A549 (cell line): ENCODE measurements at regions not wholly inside any gene's neighbourhood (a gene's known extent, or its start where the extent isn't known, plus 50 kb on each side); places are given as distances from the start of the nearest gene placed in this dataset.
A peak's percentile ranks its signal among the peaks of the same experiment; 100 is the strongest.

ENCODE experiments used
- ATAC-seq, 2 experiments: fragments of 200-7000 bp in 1 of 2; fragments of >200 bp in 1 of 2; cut with Nextera tagmentation in 1 of 2; cut with Tn5 transposase in 1 of 2; 3 replicates each; pipeline versions ENCODE4 v1.8.0 to v1.9.1; 2018 to 2020; ENCODE audit warnings: mild to moderate bottlenecking in 1 of 2, moderate library complexity in 1 of 2
- CTCF ChIA-PET: fragments of 300-600 bp; sonication (Branson Sonifier 250); formaldehyde crosslinking; extraction: SDS; loops from one replicate; lab custom pipeline; 2021; ENCODE audit warnings: antibody characterized with exemption, inconsistent platforms; lab: Yijun Ruan, JAX
- POLR2A ChIA-PET: fragments of 350-600 bp; formaldehyde crosslinking; extraction: SDS; loops from one replicate; lab custom pipeline; 2021; ENCODE audit warnings: antibody characterized with exemption, inconsistent platforms; lab: Yijun Ruan, JAX
- DNase-seq, 2 experiments: peaks; one replicate each; pipeline versions ENCODE4 v3.0.0 to v3.0.0-alpha.2; 2011 to 2016; ENCODE audit warnings: low read depth in 1 of 2, low spot score in 1 of 2
- FAIRE-seq: peaks from 2 replicates; lab custom pipeline; 2011; peaks lifted over from hg19 to GRCh38; lab: Jason Lieb, UNC
- H3K27ac ChIP-seq, 2 experiments: fragments of >200 bp; sonication (Bioruptor Twin); formaldehyde crosslinking; 3 replicates each; pipeline ENCODE4 v1.5.1; 2016 to 2017
- H3K4me1 ChIP-seq: fragments of >200 bp; sonication (Bioruptor Twin); formaldehyde crosslinking; 3 replicates; pipeline ENCODE4 v1.6.1; 2016
- H3K4me2 ChIP-seq: fragments of >200 bp; sonication (Bioruptor Twin); formaldehyde crosslinking; 3 replicates; pipeline ENCODE4 v1.6.1; 2016
- H3K4me3 ChIP-seq: fragments of >200 bp; sonication (Bioruptor Twin); formaldehyde crosslinking; 3 replicates; pipeline ENCODE4 v1.5.1; 2016
- H3K9me3 ChIP-seq: fragments of >200 bp; sonication (Bioruptor Twin); formaldehyde crosslinking; 3 replicates; pipeline ENCODE4 v1.6.1; 2016
- CBX8 ChIP-seq: fragments of 200-600 bp; sonication (generic); IDR thresholded peaks from 2 replicates; pipeline ENCODE4 v1.6.1; 2016
- E2F6 ChIP-seq: IDR thresholded peaks from 2 replicates; pipeline ENCODE4 v1.6.1; 2012; ENCODE audit warnings: low read depth, borderline replicate concordance
- FOSB ChIP-seq: fragments of 250-450 bp; sonication (Bioruptor Pico); IDR thresholded peaks from 2 replicates; pipeline ENCODE4 v1.5.0; 2020; ENCODE audit warnings: mild to moderate bottlenecking, moderate library complexity
- HDAC2 ChIP-seq: fragments of 200-600 bp; sonication (generic); IDR thresholded peaks from 2 replicates; pipeline ENCODE4 v1.6.1; 2016
- HEYL ChIP-seq: fragments of 250-450 bp; sonication (Bioruptor Pico); IDR thresholded peaks from 2 replicates; pipeline ENCODE4 v1.8.0; 2021; ENCODE audit warnings: mild to moderate bottlenecking, moderate library complexity
- JUN ChIP-seq, 2 experiments: fragments of >200 bp; sonication (Bioruptor Twin); formaldehyde crosslinking; IDR thresholded peaks; 2 replicates in 1 of 2; 3 replicates in 1 of 2; pipeline ENCODE4 v1.6.1; 2016 to 2017
- KDM1A ChIP-seq: fragments of 200-600 bp; sonication (generic); IDR thresholded peaks from 2 replicates; pipeline ENCODE4 v1.6.1; 2016; ENCODE audit warnings: low read depth, mild to moderate bottlenecking
- MAX ChIP-seq: IDR thresholded peaks from 2 replicates; pipeline ENCODE4 v1.6.1; 2012
- NPAS2 ChIP-seq: fragments of 250-450 bp; sonication (Bioruptor Pico); IDR thresholded peaks from 2 replicates; pipeline ENCODE4 v1.8.0; 2022; ENCODE audit warnings: mild to moderate bottlenecking, moderate library complexity, borderline replicate concordance
- PHF8 ChIP-seq: fragments of 200-600 bp; sonication (generic); IDR thresholded peaks from 2 replicates; pipeline ENCODE4 v1.6.1; 2016; ENCODE audit warnings: low read depth, mild to moderate bottlenecking, antibody characterized with exemption, moderate library complexity, borderline replicate concordance
- POLR2A ChIP-seq: IDR thresholded peaks from 2 replicates; pipeline ENCODE4 v1.6.1; 2012; ENCODE audit warnings: mild to moderate bottlenecking, low read length
- RAD21 ChIP-seq, 2 experiments: fragments of >200 bp in 1 of 2; sonication (Bioruptor Twin) in 1 of 2; formaldehyde crosslinking in 1 of 2; IDR thresholded peaks in 1 of 2; conservative IDR thresholded peaks in 1 of 2; 2 replicates in 1 of 2; 3 replicates in 1 of 2; pipeline ENCODE4 v1.6.1; 2012 to 2018; ENCODE audit warnings: inconsistent platforms in 1 of 2
- RARB ChIP-seq: fragments of 250-450 bp; sonication (Bioruptor Pico); IDR thresholded peaks from 2 replicates; pipeline ENCODE4 v1.8.0; 2021; ENCODE audit warnings: mild to moderate bottlenecking, moderate library complexity
- RCOR1 ChIP-seq: fragments of 150-350 bp; IDR thresholded peaks from 2 replicates; pipeline ENCODE4 v1.6.1; 2014; ENCODE audit warnings: antibody characterized with exemption, low read length, low read depth
- RFX5 ChIP-seq: fragments of 450-650 bp; IDR thresholded peaks from 2 replicates; pipeline ENCODE4 v1.7.1; 2014; ENCODE audit warnings: antibody characterized with exemption, mild to moderate bottlenecking, moderate library complexity
- SMC3 ChIP-seq: fragments of >200 bp; sonication (Bioruptor Twin); formaldehyde crosslinking; IDR thresholded peaks from 3 replicates; pipeline ENCODE4 v1.6.1; 2018; ENCODE audit warnings: inconsistent platforms
- TP53 ChIP-seq: fragments of 250-450 bp; sonication (Bioruptor Pico); IDR thresholded peaks from 2 replicates; pipeline ENCODE4 v1.5.0; 2021; ENCODE audit warnings: mild to moderate bottlenecking, moderate library complexity
- ZC3H11A ChIP-seq: fragments of 450-650 bp; IDR thresholded peaks from 2 replicates; pipeline ENCODE4 v1.6.1; 2014; ENCODE audit warnings: antibody characterized with exemption, mild to moderate bottlenecking
- ZSCAN20 ChIP-seq: fragments of 250-450 bp; sonication (Bioruptor Pico); IDR thresholded peaks from 2 replicates; pipeline ENCODE4 v1.8.0; 2022; ENCODE audit warnings: mild to moderate bottlenecking, moderate library complexity
- whole genome bisulfite sequencing: methylation state at CpG from one replicate; pipeline ENCODE4 v1.1.6; 2017; ENCODE audit errors: missing lambda C conversion rate; 5-methylcytosine and 5-hydroxymethylcytosine counted together
- TF ChIP-seq, protein P1 (sequence below): fragments of 200-600 bp; sonication (generic); IDR thresholded peaks from 2 replicates; pipeline ENCODE4 v1.6.1; 2016; ENCODE audit warnings: antibody characterized with exemption, mild to moderate bottlenecking, moderate library complexity
- TF ChIP-seq, protein P2 (sequence below): fragments of 150-350 bp; IDR thresholded peaks from 2 replicates; pipeline ENCODE4 v1.6.1; 2014; ENCODE audit warnings: low read depth, mild to moderate bottlenecking, low read length
- TF ChIP-seq, protein P3 (sequence below): fragments of 450-650 bp; IDR thresholded peaks from 2 replicates; pipeline ENCODE4 v1.6.1; 2014; ENCODE audit warnings: antibody characterized with exemption

DNA sequence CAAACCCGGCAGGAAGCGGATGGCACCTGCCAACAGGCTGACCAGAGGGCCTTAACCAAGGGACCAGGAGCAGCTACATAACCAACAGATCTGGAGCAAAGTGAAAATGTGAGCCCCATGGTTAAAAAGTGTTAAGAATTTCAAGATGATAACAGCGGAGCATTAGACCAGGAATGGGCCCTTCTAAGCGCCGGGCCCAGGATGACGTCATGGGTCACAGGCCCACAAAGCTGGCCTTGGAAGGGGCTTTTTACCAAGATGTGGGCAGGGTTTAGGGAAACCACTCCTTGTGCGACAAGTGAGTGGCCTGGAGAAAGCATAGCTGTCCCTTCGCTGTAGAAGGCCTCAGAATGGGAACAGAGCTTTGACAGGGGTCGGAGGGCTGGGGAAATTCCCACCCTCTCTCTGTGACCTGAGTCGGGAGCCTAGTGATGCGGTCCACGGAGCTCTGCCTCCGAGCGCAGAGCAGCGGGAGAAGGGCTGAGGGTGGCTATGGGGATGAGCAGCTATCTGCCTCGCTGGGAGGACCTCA, 84.4 kb upstream of the RPL38 start:
- H3K27ac ChIP-seq = no peak overlapping the region
- no peaks in the 10 kb centered on the region for H3K9me3 ChIP-seq
- ChIA-PET POLR2A (no interaction called here), CTCF (interaction anchor here (0.7 to 1.9 kb wide), 10 partner anchors 8 to 92 kb away, joined by 3 to 8 read pairs (median 4); no protein-coding TSS in a partner anchor)
- no peak for TF ChIP-seq E2F6
- TF ChIP-seq KDM1A = no peak
- TF ChIP-seq ZSCAN20 (CRISPR knock-in tag) = no peak
- no peak for TF ChIP-seq NPAS2 (CRISPR knock-in tag)
- H3K4me3 ChIP-seq = no peak overlapping the region
- FAIRE-seq = no peak
- DNase-seq = no peak
- no peak overlapping the region for H3K4me2 ChIP-seq
- H3K4me1 ChIP-seq = peaks cover 6% of the 10 kb centered on the region; the same call in 1 of the 3 replicates
- 53% methylated on average over 16 of the region's 16 CpGs for WGBS
- no peak for ATAC-seq

GRCh38 chr17:74119965-74120364, 83.5 kb upstream of the RPL38 start:
- Histone ChIP-seq H3K4me3 (no peak overlapping the region), H3K4me2 (no peak overlapping the region), H3K27ac (no peak overlapping the region), H3K4me1 (peaks cover 6% of the 10 kb centered on the region; the same call in 1 of the 3 replicates), H3K9me3 (no peaks in the 10 kb centered on the region)
- TF ChIP-seq RARB (no peak), TP53 (CRISPR knock-in tag) (no peak)
- WGBS = 48% methylated on average over 4 of the region's 4 CpGs
- DNase-seq = no peak
- no peak for ATAC-seq
- FAIRE-seq = no peak
- ChIA-PET CTCF (interaction anchor here (0.6 to 1.9 kb wide), 9 partner anchors 10 to 145 kb away, joined by 3 to 8 read pairs (median 4); no protein-coding TSS in a partner anchor), POLR2A (no interaction called here)

DNA sequence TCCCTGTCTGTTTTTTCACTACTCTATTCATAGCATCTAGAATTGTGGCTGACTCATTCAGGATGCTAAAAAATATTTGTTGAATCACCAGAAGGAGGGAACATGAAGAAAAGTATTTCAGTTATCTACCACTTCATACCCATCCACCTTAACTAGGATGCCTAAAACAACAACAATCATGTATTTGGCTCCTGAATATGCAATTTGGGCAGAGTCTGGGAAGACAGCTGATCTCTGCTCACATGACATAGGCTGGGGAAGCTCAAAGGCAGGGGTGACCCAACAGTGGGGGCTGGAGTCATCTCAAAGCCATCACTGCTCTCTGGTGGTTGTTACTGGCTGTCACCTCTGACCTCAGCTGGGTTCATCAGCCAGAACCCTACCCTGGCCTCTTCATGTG, 80.1 kb upstream of the RPL38 start:
- no peaks in the 10 kb centered on the region for H3K9me3 ChIP-seq
- CTCF ChIA-PET = interaction anchor here (1.3 kb wide), 1 partner anchor 694 kb away, joined by 4 read pairs; no protein-coding TSS in a partner anchor
- no peak for DNase-seq
- H3K4me2 ChIP-seq = no peak overlapping the region
- H3K4me1 ChIP-seq = peaks cover 6% of the 10 kb centered on the region; the same call in 1 of the 3 replicates
- TF ChIP-seq SMC3 (no peak), RAD21 (conservative IDR thresholded peaks at IDR 0.05 in 1 of 2, IDR thresholded peaks at IDR 0.05 in 1 of 2) (peak in 1 of 2 experiments; percentile 9; a peak in 1 of 5 replicates)
- H3K4me3 ChIP-seq = no peak overlapping the region
- H3K27ac ChIP-seq = no peak overlapping the region
- peak; percentile 90 for FAIRE-seq
- ATAC-seq = peak in 1 of 2 experiments; percentile 28; a peak in 2 of 6 replicates
- POLR2A ChIA-PET = no interaction called here

- ChIA-PET POLR2A (no interaction called here), CTCF (interaction anchor here (1.2 to 1.5 kb wide), 3 partner anchors 52 to 695 kb away, joined by 3 to 6 read pairs (median 4); no protein-coding TSS in a partner anchor)
- Histone ChIP-seq H3K4me2 (no peak overlapping the region), H3K9me3 (no peaks in the 10 kb centered on the region), H3K27ac (no peak overlapping the region), H3K4me3 (no peak overlapping the region), H3K4me1 (peaks cover 6% of the 10 kb centered on the region; the same call in 1 of the 3 replicates)
- 71% methylated on average over 9 of the region's 9 CpGs for WGBS
- FAIRE-seq (no peak), DNase-seq (no peak), ATAC-seq (no peak)
- TF ChIP-seq HDAC2 = no peak
- no peak for TF ChIP-seq ZC3H11A
- no peak for TF ChIP-seq SMC3
- no peak for TF ChIP-seq TP53 (CRISPR knock-in tag)
- TF ChIP-seq PHF8 = no peak
- no peak for TF ChIP-seq RCOR1
- TF ChIP-seq RFX5 = no peak
- no peak for TF ChIP-seq NPAS2 (CRISPR knock-in tag)
- no peak for TF ChIP-seq MAX
- TF ChIP-seq, protein P1, sequence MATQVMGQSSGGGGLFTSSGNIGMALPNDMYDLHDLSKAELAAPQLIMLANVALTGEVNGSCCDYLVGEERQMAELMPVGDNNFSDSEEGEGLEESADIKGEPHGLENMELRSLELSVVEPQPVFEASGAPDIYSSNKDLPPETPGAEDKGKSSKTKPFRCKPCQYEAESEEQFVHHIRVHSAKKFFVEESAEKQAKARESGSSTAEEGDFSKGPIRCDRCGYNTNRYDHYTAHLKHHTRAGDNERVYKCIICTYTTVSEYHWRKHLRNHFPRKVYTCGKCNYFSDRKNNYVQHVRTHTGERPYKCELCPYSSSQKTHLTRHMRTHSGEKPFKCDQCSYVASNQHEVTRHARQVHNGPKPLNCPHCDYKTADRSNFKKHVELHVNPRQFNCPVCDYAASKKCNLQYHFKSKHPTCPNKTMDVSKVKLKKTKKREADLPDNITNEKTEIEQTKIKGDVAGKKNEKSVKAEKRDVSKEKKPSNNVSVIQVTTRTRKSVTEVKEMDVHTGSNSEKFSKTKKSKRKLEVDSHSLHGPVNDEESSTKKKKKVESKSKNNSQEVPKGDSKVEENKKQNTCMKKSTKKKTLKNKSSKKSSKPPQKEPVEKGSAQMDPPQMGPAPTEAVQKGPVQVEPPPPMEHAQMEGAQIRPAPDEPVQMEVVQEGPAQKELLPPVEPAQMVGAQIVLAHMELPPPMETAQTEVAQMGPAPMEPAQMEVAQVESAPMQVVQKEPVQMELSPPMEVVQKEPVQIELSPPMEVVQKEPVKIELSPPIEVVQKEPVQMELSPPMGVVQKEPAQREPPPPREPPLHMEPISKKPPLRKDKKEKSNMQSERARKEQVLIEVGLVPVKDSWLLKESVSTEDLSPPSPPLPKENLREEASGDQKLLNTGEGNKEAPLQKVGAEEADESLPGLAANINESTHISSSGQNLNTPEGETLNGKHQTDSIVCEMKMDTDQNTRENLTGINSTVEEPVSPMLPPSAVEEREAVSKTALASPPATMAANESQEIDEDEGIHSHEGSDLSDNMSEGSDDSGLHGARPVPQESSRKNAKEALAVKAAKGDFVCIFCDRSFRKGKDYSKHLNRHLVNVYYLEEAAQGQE = no peak
- no peak for TF ChIP-seq RARB
- no peak for TF ChIP-seq CBX8
- TF ChIP-seq FOSB (CRISPR knock-in tag) = no peak
- TF ChIP-seq, protein P2, sequence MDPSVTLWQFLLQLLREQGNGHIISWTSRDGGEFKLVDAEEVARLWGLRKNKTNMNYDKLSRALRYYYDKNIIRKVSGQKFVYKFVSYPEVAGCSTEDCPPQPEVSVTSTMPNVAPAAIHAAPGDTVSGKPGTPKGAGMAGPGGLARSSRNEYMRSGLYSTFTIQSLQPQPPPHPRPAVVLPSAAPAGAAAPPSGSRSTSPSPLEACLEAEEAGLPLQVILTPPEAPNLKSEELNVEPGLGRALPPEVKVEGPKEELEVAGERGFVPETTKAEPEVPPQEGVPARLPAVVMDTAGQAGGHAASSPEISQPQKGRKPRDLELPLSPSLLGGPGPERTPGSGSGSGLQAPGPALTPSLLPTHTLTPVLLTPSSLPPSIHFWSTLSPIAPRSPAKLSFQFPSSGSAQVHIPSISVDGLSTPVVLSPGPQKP = no peak
- no peak for TF ChIP-seq JUN (IDR thresholded peaks at IDR 0.05)
- no peak for TF ChIP-seq POLR2A
- TF ChIP-seq, protein P3, sequence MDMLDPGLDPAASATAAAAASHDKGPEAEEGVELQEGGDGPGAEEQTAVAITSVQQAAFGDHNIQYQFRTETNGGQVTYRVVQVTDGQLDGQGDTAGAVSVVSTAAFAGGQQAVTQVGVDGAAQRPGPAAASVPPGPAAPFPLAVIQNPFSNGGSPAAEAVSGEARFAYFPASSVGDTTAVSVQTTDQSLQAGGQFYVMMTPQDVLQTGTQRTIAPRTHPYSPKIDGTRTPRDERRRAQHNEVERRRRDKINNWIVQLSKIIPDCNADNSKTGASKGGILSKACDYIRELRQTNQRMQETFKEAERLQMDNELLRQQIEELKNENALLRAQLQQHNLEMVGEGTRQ = no peak
- no peak for TF ChIP-seq HEYL (CRISPR knock-in tag)
Observed at GRCh38 chr17:74123866-74124444, 79.5 kb upstream of the RPL38 start.
